Coronary artery (tissue), 2 donors: ENCODE measurements at regions not wholly inside any gene's neighbourhood (a gene's known extent, or its start where the extent isn't known, plus 50 kb on each side); places are given as distances from the start of the nearest gene placed in this dataset.
"Not testable (repeated sequence)": the region's sequence is repeated elsewhere in the genome, so short reads cannot be mapped to it uniquely, and the experiment has no call there.

ENCODE experiments used
- DNase-seq: peaks from one replicate; pipeline ENCODE4 v3.0.0-alpha.2; 2017; ENCODE audit warnings: low spot score
- H3K27ac ChIP-seq, 2 donors: fragments of 200-600 bp; sonication (generic); one replicate each; pipeline ENCODE4 v1.5.1; 2016 to 2019
- H3K4me3 ChIP-seq: fragments of 200-600 bp; sonication (generic); 2 replicates; pipeline ENCODE4 v1.5.1; 2016; ENCODE audit warnings: mild to moderate bottlenecking, moderate library complexity
- CTCF ChIP-seq: fragments of 200-600 bp; sonication (generic); IDR thresholded peaks from one replicate; pipeline ENCODE4 v1.5.1; 2019; ENCODE audit warnings: antibody characterized with exemption

DNA sequence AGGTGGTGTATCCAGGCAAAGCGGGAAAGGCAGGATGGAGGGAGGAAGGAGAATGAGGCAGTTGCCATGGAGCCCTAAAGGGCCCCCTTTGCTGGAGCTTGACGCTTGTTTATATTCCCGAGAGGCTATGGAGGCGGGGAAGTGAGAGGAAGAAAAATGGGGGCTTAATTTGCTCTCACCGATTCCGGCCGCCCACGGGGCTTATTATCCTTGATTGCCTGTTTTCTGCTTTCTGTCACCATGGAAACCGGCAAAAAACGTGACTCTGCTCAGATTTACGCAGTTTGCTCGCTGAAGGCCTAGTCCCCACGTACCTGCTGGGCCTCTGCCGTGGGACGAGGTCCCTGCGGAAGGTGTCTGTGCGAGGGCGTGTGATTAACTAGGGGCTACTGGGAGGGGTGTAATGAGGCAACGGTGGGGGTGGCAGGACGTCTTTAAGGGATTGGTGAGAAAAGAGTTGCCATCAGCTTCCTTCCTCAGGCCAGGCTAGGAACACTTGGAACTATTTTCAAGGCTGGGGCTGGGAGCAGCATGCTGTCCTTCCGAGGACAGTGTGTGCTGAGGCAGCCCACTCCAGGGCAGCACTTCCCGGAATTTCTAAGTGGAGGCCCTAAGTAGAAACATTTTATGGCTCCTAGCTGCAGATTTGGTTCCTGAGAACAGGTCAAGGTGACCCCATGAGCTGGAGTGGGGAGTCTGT lies 110.8 kb upstream of the NDN start:
- Histone ChIP-seq H3K27ac (no peak overlapping the region), H3K4me3 (no peak overlapping the region)
- DNase-seq, result no peak
- TF ChIP-seq CTCF, result no peak

- Histone ChIP-seq H3K4me3 (no peak overlapping the region), H3K27ac (no peak overlapping the region)
- no peak for TF ChIP-seq CTCF
- DNase-seq, result no peak
These were observed 114.8 kb upstream of the NDN start for GRCh38 chr15:23801881-23802280.

DNA sequence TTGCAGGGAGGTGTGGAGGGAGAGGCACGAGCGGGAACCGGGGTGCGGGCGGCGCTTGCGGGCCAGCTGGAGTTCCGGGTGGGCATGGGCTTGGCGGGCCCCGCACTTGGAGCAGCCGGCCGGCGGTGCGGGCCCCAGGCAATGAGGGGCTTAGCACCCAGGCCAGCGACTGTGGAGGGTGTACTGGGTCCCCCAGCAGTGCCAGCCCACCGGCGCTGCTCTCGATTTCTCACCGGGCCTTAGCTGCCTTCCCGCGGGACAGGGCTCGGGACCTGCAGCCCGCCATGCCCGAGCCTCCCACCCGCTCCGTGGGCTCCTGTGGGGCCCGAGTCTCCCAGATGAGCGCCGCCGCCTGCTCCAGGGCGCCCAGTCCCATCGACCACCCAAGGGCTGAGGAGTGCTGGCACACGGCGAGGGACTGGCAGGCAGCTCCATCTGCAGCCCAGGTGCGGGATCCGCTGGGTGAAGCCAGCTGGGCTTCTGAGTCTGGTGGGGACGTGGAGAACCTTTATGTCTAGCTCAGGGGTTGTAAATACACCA lies 115.9 kb upstream of the NDN start:
- not testable (repeated sequence) for DNase-seq, H3K4me3 ChIP-seq, H3K27ac ChIP-seq

GRCh38 chr15:23806980-23807379 lies 119.9 kb upstream of the NDN start:
- Histone ChIP-seq H3K4me3 (no peak overlapping the region), H3K27ac (no peak overlapping the region)
- no peak for DNase-seq
- TF ChIP-seq CTCF, result no peak

- no peak for TF ChIP-seq CTCF
- DNase-seq, result no peak
- no peak overlapping the region for H3K27ac ChIP-seq
- no peak overlapping the region for H3K4me3 ChIP-seq
These were observed 136.4 kb upstream of the NDN start for GRCh38 chr15:23823508-23823907.

DNA sequence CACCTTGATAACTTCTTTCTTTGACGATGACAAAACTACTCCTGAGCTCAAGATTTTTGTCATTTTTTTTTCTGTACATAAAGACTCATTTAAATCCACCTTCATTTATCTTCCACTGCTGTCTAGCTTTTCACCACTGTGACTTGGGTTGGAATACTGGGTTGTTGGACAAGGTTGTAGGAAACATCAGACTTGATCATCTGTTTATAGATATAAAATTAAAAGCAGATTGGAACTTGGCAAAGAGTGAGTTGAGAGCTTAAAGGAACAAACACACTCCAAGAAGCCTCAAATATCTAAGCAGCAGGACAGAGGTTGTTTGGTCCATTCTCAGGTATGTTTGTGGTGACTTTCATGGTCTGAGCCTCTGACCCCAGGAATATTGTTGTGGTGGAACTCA lies 141.7 kb upstream of the NDN start:
- no peak for TF ChIP-seq CTCF
- DNase-seq, result no peak
- Histone ChIP-seq H3K4me3 (no peak overlapping the region), H3K27ac (no peak overlapping the region)

DNA sequence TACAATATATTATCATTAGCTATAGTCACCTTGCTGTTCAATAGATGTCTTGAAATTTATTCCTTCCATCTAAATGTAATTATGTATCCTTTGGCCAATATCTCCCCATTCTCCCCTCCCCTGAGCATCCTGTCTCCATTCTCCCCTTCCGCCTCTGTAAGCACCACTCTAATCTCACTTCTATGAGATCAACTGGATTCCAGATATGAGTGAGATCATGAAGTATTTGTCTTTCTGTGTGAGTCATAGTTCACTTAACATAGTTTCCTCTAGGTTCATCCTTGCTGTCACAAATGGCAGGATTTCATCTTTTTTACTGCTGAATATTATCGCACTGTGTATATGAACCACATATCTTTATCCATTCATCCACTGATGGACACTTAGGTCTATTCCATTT lies 148.8 kb upstream of the NDN start:
- DNase-seq, result no peak
- H3K27ac ChIP-seq, result no peak overlapping the region
- TF ChIP-seq CTCF, result no peak
- no peak overlapping the region for H3K4me3 ChIP-seq
